Endothelial cell of hepatic sinusoid (primary cell): ENCODE measurements at regions not wholly inside any gene's neighbourhood (a gene's known extent, or its start where the extent isn't known, plus 50 kb on each side); places are given as distances from the start of the nearest gene placed in this dataset.

Source experiments
- in situ Hi-C: cut with HindIII; loops from 2 replicates; pipeline ENCODE4 v1.10.0; 2017; ENCODE audit warnings: low sequenced_read_pairs

DNA sequence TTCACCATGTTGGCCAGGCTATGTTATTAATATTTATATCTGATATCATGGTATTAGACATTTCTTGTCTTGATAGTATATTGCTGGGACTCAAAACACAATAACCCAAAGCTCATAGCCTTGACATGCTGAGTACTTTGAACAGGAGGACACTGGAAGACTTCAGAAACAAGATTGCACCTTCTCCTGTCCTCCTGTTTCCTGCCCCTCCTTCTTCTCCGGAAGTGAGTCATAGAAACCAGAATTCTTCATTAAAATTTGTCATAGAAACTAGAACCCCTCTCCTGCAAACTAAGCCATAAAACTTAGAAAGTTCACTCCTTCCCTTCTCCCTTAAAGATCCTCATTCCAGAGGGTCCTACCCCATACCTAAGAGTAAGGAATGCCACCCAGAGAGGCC is 400.2 kb downstream of the SLITRK5 start:
- in situ Hi-C loops = no loop called here

DNA sequence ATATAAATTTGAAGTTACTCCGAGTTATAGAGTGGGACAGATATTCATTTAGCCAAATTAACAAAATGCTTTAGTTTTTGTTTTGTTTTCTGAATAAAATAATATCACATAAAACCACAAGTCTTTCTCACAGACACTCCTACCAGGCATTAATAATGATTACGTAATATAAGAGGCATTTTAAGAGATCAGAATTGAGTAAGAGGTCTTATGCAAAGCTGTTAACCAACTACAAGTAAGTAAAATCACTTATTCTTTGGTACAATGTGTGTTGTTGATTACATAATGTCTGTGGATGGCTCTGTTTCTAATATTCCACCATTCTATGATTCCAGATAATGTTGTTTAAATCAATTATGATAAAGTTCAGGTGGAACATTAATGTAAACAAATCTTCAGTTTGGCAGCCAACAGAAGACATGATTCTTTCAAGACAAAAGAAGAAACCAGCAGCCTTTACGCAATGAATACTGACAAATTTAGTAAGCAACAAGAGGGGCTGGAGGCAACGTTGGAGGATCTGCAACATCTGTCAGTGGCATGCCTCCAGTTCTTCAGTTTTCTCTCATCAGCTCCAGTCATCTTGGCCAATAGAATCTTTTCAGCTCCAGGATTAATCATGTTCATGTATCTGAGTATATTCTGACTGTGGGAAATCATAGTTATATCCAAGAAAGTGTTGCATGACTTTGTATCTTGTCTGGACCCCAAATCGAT is 403.8 kb downstream of the SLITRK5 start:
- in situ Hi-C loops = no loop called here

DNA sequence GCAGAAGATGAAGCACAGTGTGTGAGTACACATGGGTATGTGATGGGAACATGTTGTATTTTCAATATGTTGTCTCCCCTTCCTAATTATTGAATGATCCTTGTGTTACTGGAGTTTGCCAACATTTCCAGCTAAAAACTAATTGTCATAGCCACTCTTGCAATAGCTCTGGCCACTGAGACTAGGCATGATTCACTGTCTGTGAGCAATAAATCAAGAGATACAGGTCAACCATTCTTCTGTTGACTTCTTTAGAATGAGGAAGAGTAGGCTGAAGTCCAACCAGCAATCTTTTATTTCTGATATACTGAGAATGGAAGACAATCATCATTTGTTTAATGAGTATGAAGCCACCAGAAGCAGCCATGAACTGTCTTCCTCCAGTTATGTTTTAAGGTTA is 413.9 kb downstream of the SLITRK5 start:
- in situ Hi-C loops = no loop called here

DNA sequence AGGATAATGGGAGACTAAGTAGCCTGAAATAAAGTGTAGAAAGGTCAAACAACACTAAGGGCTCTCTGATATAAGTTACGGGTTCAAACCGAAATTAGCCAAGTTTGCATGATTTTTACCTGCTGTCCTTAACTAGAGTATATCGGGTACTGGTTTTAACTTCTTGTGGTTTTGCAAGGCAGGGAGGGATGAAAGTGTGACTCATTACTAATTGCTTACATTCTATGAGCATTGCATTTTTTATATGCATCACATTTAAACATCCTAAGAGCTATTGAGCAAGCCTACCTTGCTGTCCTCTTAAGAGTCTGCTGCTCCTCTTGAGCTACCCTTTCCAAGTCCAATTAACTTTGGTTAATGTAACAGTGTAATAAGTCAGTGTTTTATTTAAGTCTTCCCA is 415.4 kb downstream of the SLITRK5 start:
- in situ Hi-C loops = no loop called here

DNA sequence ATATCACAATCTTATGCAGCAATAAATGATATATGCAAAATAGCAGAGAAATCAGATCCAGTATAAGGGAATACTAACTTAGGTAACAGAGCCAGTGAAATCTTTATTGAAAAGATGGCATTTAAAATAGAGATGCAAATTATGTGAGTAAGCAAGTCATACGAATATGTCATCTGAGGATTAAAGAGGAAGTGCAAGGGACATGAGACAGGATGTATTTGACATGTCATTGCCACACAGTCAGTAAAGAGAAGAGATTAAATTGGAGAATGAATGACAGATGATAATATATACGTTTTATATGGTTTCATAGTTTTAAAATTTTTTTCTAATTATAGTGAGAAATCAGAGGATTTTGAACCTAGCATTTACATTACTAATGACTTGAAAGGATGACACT is 426.4 kb downstream of the SLITRK5 start:
- in situ Hi-C loops = no loop called here

DNA sequence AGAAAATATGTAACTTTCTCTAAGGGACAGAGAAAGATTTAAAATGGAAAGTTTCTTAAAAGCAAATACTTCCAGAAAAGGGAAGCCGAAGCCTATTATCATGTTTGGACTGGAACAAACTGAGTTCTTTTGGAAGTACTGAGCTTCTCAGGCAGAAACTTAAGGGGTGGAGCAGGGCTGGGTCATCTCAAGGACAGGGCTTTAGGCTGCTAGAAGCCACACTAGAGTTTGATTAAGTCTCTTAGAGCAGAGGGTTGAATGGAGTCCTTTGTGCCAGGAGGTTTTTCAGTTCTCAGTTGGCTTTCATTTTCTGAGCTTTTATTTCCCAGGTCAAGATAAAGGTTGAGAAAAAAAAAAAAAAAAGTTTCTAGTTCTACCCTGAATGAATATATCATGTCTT is 432.7 kb downstream of the SLITRK5 start:
- in situ Hi-C loops = no loop called here

DNA sequence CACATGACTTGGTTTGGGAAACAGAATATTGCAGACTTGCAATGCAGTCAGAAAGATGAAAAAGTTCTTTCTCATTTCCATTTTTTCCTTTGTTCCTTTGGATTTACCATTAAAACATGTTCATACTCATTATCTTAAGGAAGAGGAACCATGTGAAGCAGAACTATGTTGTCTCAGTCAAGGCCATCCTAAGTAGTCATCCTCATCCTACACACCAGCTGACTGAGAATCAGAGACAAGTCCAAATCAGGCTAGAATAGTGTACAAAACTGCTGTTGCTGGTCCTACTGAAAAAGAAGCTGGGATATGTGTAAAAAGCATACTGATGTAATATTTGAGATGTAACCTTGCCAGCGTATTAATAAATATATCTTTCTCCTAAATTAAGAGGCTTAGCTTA is 433.4 kb downstream of the SLITRK5 start:
- in situ Hi-C loops = no loop called here

DNA sequence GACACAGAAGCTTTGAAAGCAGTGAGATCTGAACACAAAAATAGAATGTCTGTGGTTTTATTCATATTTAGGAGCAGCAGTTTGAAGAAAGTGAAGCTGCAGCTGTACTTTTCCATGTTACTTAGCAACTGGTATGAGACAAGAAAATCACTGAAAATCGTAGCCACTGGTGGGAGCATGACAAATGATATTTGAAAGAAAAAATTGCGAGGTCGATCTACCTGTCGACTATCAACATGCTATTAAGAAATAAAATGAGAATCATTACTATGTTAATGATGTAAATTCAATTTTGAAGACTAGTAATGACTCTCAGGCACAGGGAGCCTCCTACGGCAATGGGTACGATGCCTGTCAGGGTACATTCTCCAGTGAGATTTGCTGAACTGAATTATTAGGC is 436.4 kb downstream of the SLITRK5 start:
- in situ Hi-C loops = no loop called here

DNA sequence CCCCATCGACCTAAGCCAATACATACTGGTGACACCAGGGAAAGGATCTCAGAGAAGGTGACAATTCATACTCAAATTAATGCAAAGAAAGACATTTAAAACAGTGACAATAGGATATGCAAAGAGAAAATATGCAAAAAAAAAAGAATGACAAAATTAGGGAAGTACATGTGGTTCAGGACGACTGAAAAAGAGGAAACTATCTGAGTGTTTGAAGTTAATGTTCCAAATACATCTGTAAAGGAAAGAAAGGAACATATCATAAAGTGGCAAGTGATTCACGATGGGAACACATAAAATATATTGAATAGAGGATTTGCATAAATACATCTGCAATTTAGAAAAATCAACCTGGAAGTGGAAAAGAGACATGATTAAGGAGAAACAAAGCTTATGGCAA is 441.4 kb downstream of the SLITRK5 start:
- in situ Hi-C loops = no loop called here

DNA sequence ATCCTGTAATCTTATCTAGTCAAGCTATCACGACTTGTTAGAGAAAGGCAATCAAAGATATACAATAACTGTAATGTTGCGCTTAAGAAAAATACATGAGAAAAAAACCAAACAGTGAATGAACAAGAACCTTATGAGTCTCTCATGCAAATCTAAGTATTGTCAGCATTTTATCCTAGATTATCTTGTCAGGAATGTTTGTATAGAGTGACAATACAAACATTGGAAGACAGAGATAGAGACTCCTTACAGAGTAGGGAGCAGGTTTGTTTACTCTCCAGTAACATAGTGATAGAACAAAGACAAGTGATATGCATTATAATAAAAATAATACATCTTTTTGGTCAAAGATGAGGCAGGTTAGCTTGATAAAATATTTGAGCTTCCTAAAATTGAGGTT is 444.8 kb downstream of the SLITRK5 start:
- in situ Hi-C loops = no loop called here

DNA sequence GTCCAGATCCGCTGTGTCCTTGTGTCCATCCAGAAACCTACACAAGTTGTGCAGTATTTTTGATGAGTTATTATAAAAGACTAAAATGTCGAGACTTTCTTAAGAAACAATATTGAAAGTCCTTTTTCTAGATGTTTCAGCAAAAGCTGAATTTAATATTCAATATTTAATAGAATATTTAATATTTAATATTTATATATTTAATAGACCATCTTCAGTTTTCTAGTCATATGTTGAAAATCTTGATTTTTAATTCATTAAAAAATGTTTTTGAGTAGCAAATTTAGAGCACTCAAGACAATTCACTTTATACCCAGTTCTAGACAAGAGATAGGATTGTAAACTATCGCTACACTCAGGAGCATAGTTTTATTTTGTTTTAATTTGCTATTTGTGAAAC is 447.8 kb downstream of the SLITRK5 start:
- in situ Hi-C loops = no loop called here

DNA sequence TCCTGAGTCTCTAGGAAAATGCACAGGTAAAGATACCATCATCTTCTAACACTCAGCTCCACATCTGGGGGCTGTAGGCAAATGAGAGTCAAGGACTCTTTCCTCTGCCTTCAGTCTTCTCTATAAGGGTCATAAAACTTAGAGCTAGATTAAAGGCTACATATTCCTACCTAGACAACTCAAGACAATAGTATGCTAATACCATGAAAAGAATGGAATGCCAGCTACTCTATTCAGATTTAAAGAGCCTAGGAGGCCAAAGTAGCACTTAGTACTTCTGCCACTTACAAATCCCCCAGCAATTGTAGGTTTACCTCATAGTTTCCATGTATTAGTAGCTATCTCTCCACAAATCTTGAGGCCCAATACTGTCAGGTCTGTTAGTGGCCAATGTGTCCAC is 453.0 kb downstream of the SLITRK5 start:
- in situ Hi-C loops = no loop called here

DNA sequence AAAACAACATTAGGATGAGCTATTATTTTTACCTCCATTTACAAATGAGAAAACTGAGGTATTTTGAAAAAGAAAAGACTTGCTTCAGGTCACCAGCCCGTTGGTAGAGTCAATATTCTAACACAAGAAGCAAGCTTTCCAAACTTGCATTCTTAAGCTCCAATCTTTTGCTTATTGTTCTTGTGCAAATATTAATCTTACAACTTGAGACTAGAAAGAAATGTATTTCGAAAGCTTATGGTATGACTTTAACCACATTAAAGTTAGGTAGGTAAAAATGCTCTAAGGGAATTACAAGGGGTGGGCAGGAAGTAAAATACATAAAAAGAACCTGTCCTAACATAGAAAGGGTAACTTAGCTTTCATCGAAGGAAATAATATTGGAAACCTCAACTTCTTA is 453.9 kb downstream of the SLITRK5 start:
- in situ Hi-C loops = loop anchor here (5.0 kb wide), 1 partner anchor 37 kb away; no protein-coding TSS in a partner anchor

DNA sequence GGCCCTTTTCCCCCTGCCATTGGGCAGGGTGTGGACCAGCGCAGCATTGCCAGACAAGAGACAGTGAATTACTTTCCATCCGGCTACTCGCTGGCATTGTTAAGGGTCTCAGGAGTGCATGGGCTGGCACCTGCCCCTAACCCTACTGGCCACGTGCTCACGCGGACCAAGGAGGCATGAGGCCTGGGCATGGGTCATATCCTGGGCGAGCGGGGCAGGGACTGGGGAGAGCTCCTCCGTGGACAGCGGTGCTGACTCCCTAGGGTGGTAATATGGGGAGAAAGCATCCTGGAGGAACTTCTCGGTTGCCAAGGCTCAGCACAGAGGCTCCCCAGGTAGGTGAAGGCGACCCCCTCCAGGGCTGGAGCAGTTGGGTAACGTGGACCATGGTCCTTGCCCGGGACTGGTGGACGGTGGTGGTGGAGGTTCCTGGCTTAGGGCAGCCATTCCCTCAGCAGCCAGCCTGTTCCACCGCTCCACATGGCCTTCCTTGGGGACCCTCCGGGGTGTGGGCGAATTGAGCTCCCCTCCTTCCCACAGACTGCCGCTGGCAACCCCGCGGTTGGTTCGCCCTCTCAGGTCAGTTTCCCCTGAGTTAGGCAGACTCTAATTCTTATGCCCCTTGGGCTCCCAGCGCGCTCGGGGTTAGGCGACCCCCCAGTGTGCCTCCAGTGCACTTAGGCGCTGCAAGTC is 465.1 kb downstream of the SLITRK5 start:
- in situ Hi-C loops = no loop called here

DNA sequence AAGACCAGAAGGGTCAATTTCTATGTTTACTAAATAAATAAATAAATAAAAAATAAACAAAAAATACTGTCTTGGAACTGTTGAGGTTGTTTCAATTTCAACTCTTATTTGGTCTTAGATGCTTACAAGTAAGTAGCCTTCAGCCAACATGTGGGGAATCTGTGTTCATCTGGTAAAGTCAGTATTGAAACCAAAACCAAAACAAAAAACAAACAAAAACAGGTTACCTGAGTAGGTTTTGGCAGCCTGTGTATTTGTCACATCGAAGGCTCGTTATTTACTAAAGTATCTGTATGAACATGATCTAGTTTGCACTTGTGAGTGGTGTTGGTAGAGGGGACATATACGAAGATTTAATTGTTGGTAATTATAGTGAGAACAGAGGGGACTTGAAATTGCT is 471.5 kb downstream of the SLITRK5 start:
- in situ Hi-C loops = no loop called here

DNA sequence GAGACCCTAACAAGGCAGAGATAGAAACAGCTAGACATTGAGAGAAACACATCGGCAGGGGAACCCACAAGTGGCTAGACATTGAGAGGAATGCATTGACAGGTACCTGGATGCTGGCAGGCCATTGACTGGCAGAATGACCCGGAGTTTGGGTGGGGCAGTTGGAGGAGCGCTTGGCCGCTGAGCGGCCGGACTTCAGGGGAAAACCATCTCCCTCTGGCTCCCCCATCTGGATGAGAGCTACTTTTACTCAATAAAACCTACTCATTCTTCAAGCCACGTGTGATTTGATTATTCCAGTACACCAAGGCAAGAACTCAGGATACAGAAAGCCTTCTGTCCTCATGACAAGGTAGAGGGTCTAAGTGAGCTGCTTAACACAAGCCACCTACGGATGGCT is 473.4 kb downstream of the SLITRK5 start:
- in situ Hi-C loops = no loop called here

DNA sequence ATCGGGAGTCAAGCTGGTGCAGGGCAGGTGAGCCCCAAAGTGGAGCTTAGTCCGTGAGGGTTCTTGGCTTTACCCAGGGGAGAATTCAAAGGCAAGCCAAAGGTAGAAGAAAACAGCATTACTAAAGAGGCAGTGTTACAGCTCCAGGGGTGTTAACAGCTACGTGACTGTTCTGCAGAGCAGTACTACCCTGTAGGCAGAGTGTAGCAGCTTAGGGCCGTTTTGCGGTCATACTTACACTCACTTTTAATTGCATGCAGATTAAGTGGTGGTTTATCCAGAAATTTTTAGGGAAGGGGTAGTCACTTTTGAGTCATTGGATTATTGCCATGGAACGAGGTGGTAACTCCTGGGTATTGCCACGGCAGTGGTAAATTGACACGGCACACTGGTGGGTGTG is 482.2 kb downstream of the SLITRK5 start:
- in situ Hi-C loops = no loop called here

DNA sequence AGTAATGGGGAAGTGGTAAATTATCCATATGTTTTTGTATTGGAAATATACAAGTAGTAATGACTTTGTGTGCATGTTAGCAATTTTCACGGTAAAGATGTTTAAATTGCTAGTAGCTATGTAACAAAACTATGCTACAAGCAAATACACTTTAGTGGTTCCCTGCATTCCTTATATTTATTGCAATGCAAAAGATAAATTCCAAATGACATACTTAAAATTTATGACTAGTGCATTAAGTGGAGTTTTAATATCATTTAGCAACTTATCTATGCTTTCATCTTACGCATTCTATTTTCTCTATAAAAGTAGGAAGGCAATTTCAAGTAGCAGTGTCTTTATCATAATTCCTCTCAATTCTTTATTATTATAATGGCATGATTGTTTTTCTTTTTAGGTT is 482.8 kb downstream of the SLITRK5 start:
- in situ Hi-C loops = no loop called here

DNA sequence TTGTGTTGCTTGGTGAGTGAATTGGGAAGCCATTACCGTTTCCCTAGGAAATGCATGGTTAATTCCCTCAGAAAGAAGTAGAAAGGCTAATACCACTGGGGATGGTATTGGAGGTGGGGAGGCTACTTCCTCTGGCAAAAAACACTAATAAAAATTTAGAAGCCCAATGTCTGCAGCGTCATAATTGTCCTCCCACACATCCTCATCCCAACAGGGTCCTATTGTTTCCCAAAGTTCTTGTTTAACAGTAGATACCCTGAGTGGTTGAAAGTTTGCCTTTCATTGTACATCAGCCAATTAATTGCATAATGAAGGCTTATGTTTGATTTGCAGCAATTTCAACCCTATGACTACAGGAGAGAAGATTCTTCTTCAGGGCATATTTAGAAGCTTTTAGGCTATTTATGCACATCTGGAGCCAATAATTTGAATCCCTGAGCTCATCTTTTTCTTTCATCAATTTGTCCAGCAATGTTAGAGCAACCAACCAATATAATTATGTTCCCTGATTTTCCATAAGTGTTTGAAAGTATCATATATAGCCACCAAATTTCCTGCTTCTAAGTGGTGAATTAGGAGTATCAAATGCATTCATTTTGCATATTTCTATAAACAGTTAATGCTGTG is 491.0 kb downstream of the SLITRK5 start:
- in situ Hi-C loops = loop anchor here (5.0 kb wide), 1 partner anchor 35 kb away; no protein-coding TSS in a partner anchor

DNA sequence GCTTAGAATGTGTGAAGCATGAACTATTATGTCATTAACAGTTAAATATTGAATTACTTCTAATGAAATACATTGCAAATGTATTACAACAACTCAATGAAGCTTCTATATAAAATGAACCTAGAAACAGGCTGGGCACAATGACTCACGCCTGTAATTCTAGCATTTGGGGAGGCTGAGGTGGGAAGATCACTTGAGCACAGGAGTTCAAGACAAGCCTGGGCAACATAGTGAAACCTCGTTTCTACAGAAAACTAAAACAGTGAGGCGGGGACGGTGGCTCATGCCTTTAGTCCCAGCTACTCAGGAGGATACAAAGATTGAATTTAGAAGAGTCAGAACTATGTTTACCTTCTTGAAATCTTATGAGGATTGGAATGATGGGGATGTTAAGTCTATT is 505.1 kb downstream of the SLITRK5 start:
- in situ Hi-C loops = no loop called here

DNA sequence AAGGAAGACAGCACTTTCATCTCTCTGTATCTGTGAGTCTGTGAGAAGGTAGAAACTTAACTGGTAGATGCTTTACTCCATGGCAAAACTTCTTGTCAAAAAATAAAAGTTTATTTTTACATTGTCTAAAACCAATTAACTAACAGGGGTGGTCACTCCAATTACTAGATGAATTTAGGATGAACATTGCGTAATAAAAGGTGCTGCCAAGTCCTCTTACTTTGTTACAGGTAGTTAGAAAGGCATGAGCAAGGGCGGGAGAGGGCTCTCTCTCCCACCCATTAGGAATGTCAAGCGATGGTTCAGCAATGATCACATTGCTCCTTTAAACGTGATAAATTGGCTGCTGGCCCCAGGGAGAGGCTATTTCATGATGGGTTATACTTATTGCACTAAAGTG is 512.3 kb downstream of the SLITRK5 start:
- in situ Hi-C loops = no loop called here

DNA sequence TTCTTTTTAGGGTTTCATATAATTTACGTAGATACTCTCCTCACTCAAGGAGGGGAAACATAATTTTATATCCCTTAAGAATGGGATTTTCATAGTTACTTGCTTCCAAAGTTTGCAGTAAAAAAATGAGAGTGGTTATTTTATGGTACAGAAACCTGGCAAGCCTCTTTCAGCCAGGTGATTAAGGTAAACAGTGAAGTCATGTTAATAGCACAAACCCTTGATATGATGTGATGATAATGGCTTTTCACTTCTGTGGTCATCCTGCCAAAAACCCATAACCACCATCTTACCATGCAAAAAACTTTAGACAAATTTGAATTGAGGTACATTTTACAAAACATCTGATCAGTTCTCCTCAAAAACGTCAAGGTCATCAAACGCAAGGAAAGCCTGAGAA is 517.8 kb downstream of the SLITRK5 start:
- in situ Hi-C loops = no loop called here
